ENCODE measurements at regions not wholly inside any gene's neighbourhood (a gene's known extent, or its start where the extent isn't known, plus 50 kb on each side); places are given as distances from the start of the nearest gene placed in this dataset.
A peak's percentile ranks its signal among the peaks of the same experiment; 100 is the strongest.
"Not testable (repeated sequence)": the region's sequence is repeated elsewhere in the genome, so short reads cannot be mapped to it uniquely, and the experiment has no call there.

- DNase-seq: no peak
These were observed 92.8 kb upstream of the CDC42BPA start for GRCh38 chr1:227411066-227411465.

- DNase-seq: not testable (repeated sequence)
These were observed 88.0 kb upstream of the CDC42BPA start for GRCh38 chr1:227406332-227406731.

GRCh38 chr1:227403535-227403934 lies 85.2 kb upstream of the CDC42BPA start:
- no peak for DNase-seq

- DNase-seq: no peak
These were observed 83.5 kb upstream of the CDC42BPA start for GRCh38 chr1:227401562-227402342.

GRCh38 chr1:227399152-227399730 lies 80.9 kb upstream of the CDC42BPA start:
- DNase-seq: no peak

GRCh38 chr1:227397354-227397978 lies 79.2 kb upstream of the CDC42BPA start:
- DNase-seq: no peak

GRCh38 chr1:227396539-227397353 lies 78.5 kb upstream of the CDC42BPA start:
- no peak for DNase-seq

GRCh38 chr1:227395426-227396028 lies 77.2 kb upstream of the CDC42BPA start:
- DNase-seq: no peak

GRCh38 chr1:227392984-227393764 lies 74.9 kb upstream of the CDC42BPA start:
- no peak for DNase-seq

- DNase-seq: no peak
These were observed 73.6 kb upstream of the CDC42BPA start for GRCh38 chr1:227391879-227392278.

GRCh38 chr1:227391211-227391610 lies 72.9 kb upstream of the CDC42BPA start:
- no peak for DNase-seq

GRCh38 chr1:227390525-227390924 lies 72.2 kb upstream of the CDC42BPA start:
- DNase-seq: no peak

- DNase-seq: no peak
These were observed 70.2 kb upstream of the CDC42BPA start for GRCh38 chr1:227388214-227389168.

- no peak for DNase-seq
These were observed 61.2 kb upstream of the CDC42BPA start for GRCh38 chr1:227379555-227379892.

GRCh38 chr1:227378871-227379554 lies 60.7 kb upstream of the CDC42BPA start:
- DNase-seq: no peak

- DNase-seq: no peak
These were observed 59.9 kb upstream of the CDC42BPA start for GRCh38 chr1:227378181-227378580.

- DNase-seq: no peak
These were observed 56.6 kb upstream of the CDC42BPA start for GRCh38 chr1:227374846-227375245.

GRCh38 chr1:227372726-227373130 lies 54.4 kb upstream of the CDC42BPA start:
- DNase-seq: peak; percentile 77

GRCh38 chr1:227370533-227371254 lies 52.4 kb upstream of the CDC42BPA start:
- DNase-seq: no peak
